ENCODE measurements at regions not wholly inside any gene's neighbourhood (a gene's known extent, or its start where the extent isn't known, plus 50 kb on each side); places are given as distances from the start of the nearest gene placed in this dataset.

DNA sequence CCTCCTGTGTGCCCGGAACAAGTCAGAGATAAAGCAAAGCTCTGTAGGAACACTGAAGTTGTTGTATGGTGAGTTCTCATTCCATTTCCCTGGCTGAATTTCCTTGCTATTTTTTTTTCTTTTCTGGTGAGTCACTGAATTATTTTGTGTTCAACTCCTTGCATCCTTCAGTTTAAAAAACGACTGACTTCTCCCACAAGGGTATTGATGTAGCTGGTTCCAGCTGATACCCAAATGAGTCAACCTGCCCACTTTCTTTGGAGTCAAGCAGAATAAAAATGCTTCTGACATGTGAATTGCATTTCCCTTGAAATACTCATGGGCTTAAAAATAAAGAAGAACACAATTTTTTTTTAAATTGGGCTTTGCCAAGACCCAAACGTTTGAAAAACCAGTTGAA is 85.5 kb downstream of the SHOX start:
- TF ChIP-seq EZH2phosphoT487 (IDR thresholded peaks at IDR 0.05; ENCODE audit: insufficient read depth, low read depth): no peak
- no peak for TF ChIP-seq EZH2 (IDR thresholded peaks at IDR 0.05; ENCODE audit: insufficient read depth, poor library complexity, severe bottlenecking)
